H9 (cell line): ENCODE measurements at regions not wholly inside any gene's neighbourhood (a gene's known extent, or its start where the extent isn't known, plus 50 kb on each side); places are given as distances from the start of the nearest gene placed in this dataset.

ENCODE experiments used
- DNase-seq: peaks from one replicate; pipeline ENCODE4 v3.0.0-alpha.2; 2017
- H2AFZ ChIP-seq: one replicate; pipeline ENCODE4 v1.6.1; 2013; ENCODE audit warnings: mild to moderate bottlenecking, low read length, control low read depth, moderate library complexity
- H2AK5ac ChIP-seq: 2 replicates; pipeline ENCODE4 v1.6.1; 2013; ENCODE audit warnings: low read length, control low read depth, mixed read lengths; ENCODE audit not compliant: insufficient read length
- H2BK120ac ChIP-seq: one replicate; pipeline ENCODE4 v1.6.1; 2013; ENCODE audit warnings: low read depth, mild to moderate bottlenecking, low read length, control low read depth, inconsistent platforms; ENCODE audit not compliant: poor library complexity, severe bottlenecking
- H2BK12ac ChIP-seq: 2 replicates; pipeline ENCODE4 v1.6.1; 2013; ENCODE audit warnings: low read length, control low read depth, mixed read lengths, low read depth; ENCODE audit not compliant: insufficient read length
- H2BK15ac ChIP-seq: 2 replicates; pipeline ENCODE4 v1.6.1; 2013; ENCODE audit warnings: low read depth, low read length, control low read depth
- H2BK20ac ChIP-seq: one replicate; pipeline ENCODE4 v1.6.1; 2013; ENCODE audit warnings: low read depth, mild to moderate bottlenecking, low read length, control low read depth, inconsistent platforms; ENCODE audit not compliant: poor library complexity, severe bottlenecking
- H2BK5ac ChIP-seq: 2 replicates; pipeline ENCODE4 v1.6.1; 2013; ENCODE audit warnings: low read length, control low read depth, mixed read lengths; ENCODE audit not compliant: insufficient read length
- H3K14ac ChIP-seq: 2 replicates; pipeline ENCODE4 v1.6.1; 2013; ENCODE audit warnings: low read length, control low read depth; ENCODE audit not compliant: insufficient read depth
- H3K18ac ChIP-seq: 2 replicates; pipeline ENCODE4 v1.6.1; 2013; ENCODE audit warnings: low read depth, mild to moderate bottlenecking, mixed read lengths, low read length, control low read depth; ENCODE audit not compliant: insufficient read length
- H3K23ac ChIP-seq: 2 replicates; pipeline ENCODE4 v1.6.1; 2013; ENCODE audit warnings: low read length, control low read depth, mixed read lengths, low read depth; ENCODE audit not compliant: insufficient read length
- H3K23me2 ChIP-seq: 2 replicates; pipeline ENCODE4 v1.6.1; 2013; ENCODE audit warnings: low read depth, mild to moderate bottlenecking, mixed read lengths, low read length, control low read depth; ENCODE audit not compliant: insufficient read length, poor library complexity, severe bottlenecking
- H3K27ac ChIP-seq: 2 replicates; pipeline ENCODE4 v1.5.1; 2013; ENCODE audit warnings: low read length, control low read depth, mixed read lengths, low read depth; ENCODE audit not compliant: insufficient read length
- H3K27me3 ChIP-seq: 2 replicates; pipeline ENCODE4 v1.6.1; 2013; ENCODE audit warnings: low read length, control low read depth, inconsistent platforms; ENCODE audit not compliant: insufficient read depth
- H3K4ac ChIP-seq: 2 replicates; pipeline ENCODE4 v1.6.1; 2013; ENCODE audit warnings: low read depth, mild to moderate bottlenecking, control low read depth, inconsistent platforms, low read length, moderate library complexity
- H3K4me1 ChIP-seq: 2 replicates; pipeline ENCODE4 v1.6.1; 2013; ENCODE audit warnings: low read length, control low read depth, inconsistent platforms; ENCODE audit not compliant: insufficient read depth
- H3K4me2 ChIP-seq: 2 replicates; pipeline ENCODE4 v1.6.1; 2013; ENCODE audit warnings: low read length, control low read depth, mixed read lengths; ENCODE audit not compliant: insufficient read length, insufficient read depth
- H3K56ac ChIP-seq: 2 replicates; pipeline ENCODE4 v1.6.1; 2013; ENCODE audit warnings: low read depth, mild to moderate bottlenecking, mixed read lengths, low read length, control low read depth; ENCODE audit not compliant: insufficient read length
- H3K79me1 ChIP-seq: 2 replicates; pipeline ENCODE4 v1.6.1; 2013; ENCODE audit warnings: low read depth, mild to moderate bottlenecking, moderate library complexity, low read length, control low read depth, inconsistent platforms; ENCODE audit not compliant: insufficient read depth, poor library complexity, severe bottlenecking
- H3K79me2 ChIP-seq: 2 replicates; pipeline ENCODE4 v1.6.1; 2013; ENCODE audit warnings: low read length, control low read depth, inconsistent platforms; ENCODE audit not compliant: insufficient read depth
- H3K9ac ChIP-seq: 2 replicates; pipeline ENCODE4 v1.6.1; 2013; ENCODE audit warnings: low read length, control low read depth, mixed read lengths; ENCODE audit not compliant: insufficient read length; ENCODE audit errors: extremely low read depth
- H3K9me3 ChIP-seq: one replicate; pipeline ENCODE4 v1.6.1; 2013; ENCODE audit warnings: low read depth, low read length, inconsistent platforms; ENCODE audit not compliant: control insufficient read depth
- H3T11ph ChIP-seq: one replicate; pipeline ENCODE4 v1.6.1; 2013; ENCODE audit warnings: mild to moderate bottlenecking, low read length, control low read depth, inconsistent platforms
- H4K20me1 ChIP-seq: one replicate; pipeline ENCODE4 v1.6.1; 2013; ENCODE audit not compliant: control insufficient read depth, insufficient read length, insufficient read depth
- H4K5ac ChIP-seq: 2 replicates; pipeline ENCODE4 v1.6.1; 2013; ENCODE audit warnings: low read depth, mild to moderate bottlenecking, mixed read lengths, low read length, control low read depth; ENCODE audit not compliant: insufficient read length
- H4K8ac ChIP-seq: replicated peaks from 2 replicates; pipeline ENCODE4 v1.6.1; 2013; ENCODE audit warnings: low read length, control low read depth, mixed read lengths, low read depth; ENCODE audit not compliant: insufficient read length
- H4K91ac ChIP-seq: 2 replicates; pipeline ENCODE4 v1.6.1; 2013; ENCODE audit warnings: low read depth, mild to moderate bottlenecking, moderate library complexity, mixed read lengths, low read length, control low read depth; ENCODE audit not compliant: insufficient read length
- H3K27ac Mint-ChIP-seq, 3 experiments: 2 replicates in 2 of 3; 3 replicates in 1 of 3; pipeline ENCODE4 v1.8.0; 2020 to 2021; ENCODE audit warnings: mixed read lengths in 3 of 3, mild to moderate bottlenecking in 1 of 3, moderate library complexity in 1 of 3
- H3K27me3 Mint-ChIP-seq: 2 replicates; pipeline ENCODE4 v1.8.0; 2021; ENCODE audit warnings: low read depth, mild to moderate bottlenecking, moderate library complexity, mixed read lengths
- H3K36me3 Mint-ChIP-seq, 3 experiments: 2 replicates in 2 of 3; 3 replicates in 1 of 3; pipeline ENCODE4 v1.8.0; 2020 to 2021; ENCODE audit warnings: low read depth in 3 of 3, mixed read lengths in 3 of 3; ENCODE audit not compliant: insufficient read depth in 1 of 3
- H3K4me1 Mint-ChIP-seq, 2 experiments: 2 replicates each; pipeline ENCODE4 v1.8.0; 2020; ENCODE audit warnings: mixed read lengths in 2 of 2
- H3K4me3 Mint-ChIP-seq, 2 experiments: 2 replicates in 1 of 2; 3 replicates in 1 of 2; pipeline ENCODE4 v1.8.0; 2020 to 2021; ENCODE audit warnings: mild to moderate bottlenecking in 2 of 2, mixed read lengths in 2 of 2, moderate library complexity in 1 of 2
- H3K9me3 Mint-ChIP-seq, 2 experiments: 2 replicates in 1 of 2; 3 replicates in 1 of 2; pipeline ENCODE4 v1.8.0; 2020; ENCODE audit warnings: mild to moderate bottlenecking in 2 of 2, mixed read lengths in 2 of 2, moderate library complexity in 1 of 2
- WGBS: extraction: QIAGEN DNeasy Blood & Tissue Kit; methylation state at CpG from one replicate; pipeline ENCODE4 v1.1.7; 2013; ENCODE audit warnings: missing lambda C conversion rate, low lambda C conversion rate, mixed read lengths; ENCODE audit not compliant: insufficient read length; ENCODE audit errors: extremely low coverage; 5-methylcytosine and 5-hydroxymethylcytosine counted together
- TF ChIP-seq, protein P1 (sequence below): fragments of 200-600 bp; sonication (generic); conservative IDR thresholded peaks from 3 replicates; pipeline ENCODE4 v1.8.0; 2021; ENCODE audit warnings: antibody characterized with exemption, mild to moderate bottlenecking

DNA sequence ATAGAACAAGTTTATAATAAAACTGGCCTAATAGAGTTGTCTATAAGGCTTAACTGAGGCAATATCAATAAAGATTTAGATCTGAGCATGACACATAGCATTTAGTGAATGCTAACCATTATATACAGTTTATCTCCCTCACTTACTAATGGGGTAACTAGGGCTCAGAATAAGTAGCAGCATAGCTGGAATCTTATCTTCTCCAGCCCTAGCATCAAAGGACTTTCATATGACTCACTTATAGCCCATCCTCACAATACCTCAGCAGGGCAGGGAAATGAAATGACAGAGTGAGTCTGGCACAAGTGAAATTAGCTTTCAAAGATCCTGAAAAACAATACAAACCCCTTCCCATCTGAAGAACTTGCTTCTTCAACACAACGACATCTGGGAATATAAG is 362.9 kb downstream of the KIF20B start:
- Mint-ChIP-seq H3K27me3 (no peaks in the 10 kb centered on the region; the same call in none of the 2 replicates), H3K36me3 (peaks cover 0 to 6% (median 0%) of the 10 kb centered on the region in 3 experiments; a peak in 2 of 7 replicates), H3K4me3 (no peak overlapping the region), H3K27ac (no peak overlapping the region), H3K4me1 (no peaks in the 10 kb centered on the region), H3K9me3 (peaks cover 0 to 5% of the 10 kb centered on the region in 2 experiments; a peak in 2 of 5 replicates)
- Histone ChIP-seq H3K4me1 (no peaks in the 10 kb centered on the region), H3K56ac (no peak overlapping the region), H3K79me1 (no peaks in the 10 kb centered on the region), H3K9ac (no peak overlapping the region), H3K9me3 (no peaks in the 10 kb centered on the region), H2BK5ac (no peak overlapping the region), H3K79me2 (no peaks in the 10 kb centered on the region), H3K4me2 (no peak overlapping the region), H3T11ph (no peak overlapping the region), H4K91ac (no peak overlapping the region), H4K5ac (no peak overlapping the region), H3K27ac (no peak overlapping the region), H2BK20ac (no peak overlapping the region), H3K18ac (no peak overlapping the region), H3K4ac (no peak overlapping the region), H2BK15ac (no peak overlapping the region), H2AFZ (no peak overlapping the region), H2BK120ac (no peak overlapping the region), H2BK12ac (no peak overlapping the region), H3K27me3 (no peaks in the 10 kb centered on the region), H4K8ac (no peak overlapping the region), H3K23me2 (no peaks in the 10 kb centered on the region), H3K23ac (no peak overlapping the region), H4K20me1 (no peaks in the 10 kb centered on the region), H2AK5ac (no peak overlapping the region), H3K14ac (no peak overlapping the region)
- TF ChIP-seq, protein P1, sequence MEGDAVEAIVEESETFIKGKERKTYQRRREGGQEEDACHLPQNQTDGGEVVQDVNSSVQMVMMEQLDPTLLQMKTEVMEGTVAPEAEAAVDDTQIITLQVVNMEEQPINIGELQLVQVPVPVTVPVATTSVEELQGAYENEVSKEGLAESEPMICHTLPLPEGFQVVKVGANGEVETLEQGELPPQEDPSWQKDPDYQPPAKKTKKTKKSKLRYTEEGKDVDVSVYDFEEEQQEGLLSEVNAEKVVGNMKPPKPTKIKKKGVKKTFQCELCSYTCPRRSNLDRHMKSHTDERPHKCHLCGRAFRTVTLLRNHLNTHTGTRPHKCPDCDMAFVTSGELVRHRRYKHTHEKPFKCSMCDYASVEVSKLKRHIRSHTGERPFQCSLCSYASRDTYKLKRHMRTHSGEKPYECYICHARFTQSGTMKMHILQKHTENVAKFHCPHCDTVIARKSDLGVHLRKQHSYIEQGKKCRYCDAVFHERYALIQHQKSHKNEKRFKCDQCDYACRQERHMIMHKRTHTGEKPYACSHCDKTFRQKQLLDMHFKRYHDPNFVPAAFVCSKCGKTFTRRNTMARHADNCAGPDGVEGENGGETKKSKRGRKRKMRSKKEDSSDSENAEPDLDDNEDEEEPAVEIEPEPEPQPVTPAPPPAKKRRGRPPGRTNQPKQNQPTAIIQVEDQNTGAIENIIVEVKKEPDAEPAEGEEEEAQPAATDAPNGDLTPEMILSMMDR = no peak
- WGBS = no CpG with 5 or more reads among the region's 1 CpG
- no peak for DNase-seq
